HG03135 (cell line): ENCODE measurements at regions not wholly inside any gene's neighbourhood (a gene's known extent, or its start where the extent isn't known, plus 50 kb on each side); places are given as distances from the start of the nearest gene placed in this dataset.
"Not testable (repeated sequence)": the region's sequence is repeated elsewhere in the genome, so short reads cannot be mapped to it uniquely, and the experiment has no call there.

Experiments used
- ATAC-seq: cut with Tn5 transposase; IDR thresholded peaks from one replicate; pipeline ENCODE4 v1.9.1; 2021; ENCODE audit warnings: mild to moderate bottlenecking, moderate library complexity; ENCODE audit not compliant: unreplicated experiment

DNA sequence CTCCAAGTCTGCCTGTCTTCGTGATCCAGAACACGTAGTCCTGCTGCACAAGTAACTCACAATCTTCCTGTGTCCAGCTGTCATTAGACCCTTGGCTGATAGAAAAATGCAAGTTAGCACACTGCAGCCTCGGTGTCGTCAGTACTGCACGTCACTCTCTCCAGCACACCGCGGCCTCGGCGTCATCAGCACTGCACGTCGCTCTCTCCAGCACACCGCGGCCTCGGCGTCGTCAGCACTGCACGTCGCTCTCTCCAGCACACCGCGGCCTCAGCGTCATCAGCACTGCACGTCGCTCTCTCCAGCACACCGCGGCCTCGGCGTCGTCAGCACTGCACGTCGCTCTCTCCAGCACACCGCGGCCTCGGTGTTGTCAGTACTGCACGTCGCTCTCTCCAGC, 160.0 kb downstream of the FOXL1 start:
- not testable (repeated sequence) for ATAC-seq

DNA sequence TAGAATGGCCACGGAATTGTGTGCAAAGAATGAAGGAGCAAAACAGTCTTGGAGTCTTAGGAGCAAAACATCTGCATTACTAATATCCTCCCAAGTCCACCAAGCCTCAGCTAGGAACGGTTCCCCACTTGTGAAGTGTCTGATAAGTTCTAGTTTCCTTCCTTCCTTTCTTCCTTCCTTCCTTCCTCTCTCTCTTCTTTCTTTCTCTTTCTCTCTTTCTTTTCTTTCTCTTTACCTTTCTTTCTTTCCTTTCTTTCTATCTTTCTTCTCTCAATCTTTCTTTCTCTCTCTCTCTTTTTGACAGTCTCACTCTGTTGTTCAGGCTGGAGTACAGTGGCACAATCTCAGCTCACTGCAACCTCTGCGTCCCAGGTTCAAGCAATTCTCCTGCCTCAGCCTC, 160.8 kb downstream of the FOXL1 start:
- ATAC-seq = no peak

DNA sequence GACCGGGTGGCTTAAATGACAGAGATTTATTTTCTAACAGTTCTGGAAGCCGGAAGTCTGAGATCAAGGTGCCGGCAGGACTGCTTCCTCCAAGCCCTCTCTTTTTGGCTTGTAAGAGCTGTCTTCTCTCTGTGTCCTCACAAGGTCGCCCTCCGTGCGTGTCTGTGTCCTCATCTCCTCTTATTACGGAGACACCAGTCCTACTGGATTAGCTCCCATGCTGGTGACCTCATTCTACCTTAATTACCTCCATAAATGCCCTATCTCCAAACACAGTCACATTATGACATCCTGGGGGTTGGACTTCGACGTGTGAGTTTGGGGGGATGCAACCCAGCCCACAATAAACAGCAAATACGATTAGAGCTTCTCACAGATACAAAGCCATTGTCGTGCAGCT, 161.5 kb downstream of the FOXL1 start:
- ATAC-seq = no peak

DNA sequence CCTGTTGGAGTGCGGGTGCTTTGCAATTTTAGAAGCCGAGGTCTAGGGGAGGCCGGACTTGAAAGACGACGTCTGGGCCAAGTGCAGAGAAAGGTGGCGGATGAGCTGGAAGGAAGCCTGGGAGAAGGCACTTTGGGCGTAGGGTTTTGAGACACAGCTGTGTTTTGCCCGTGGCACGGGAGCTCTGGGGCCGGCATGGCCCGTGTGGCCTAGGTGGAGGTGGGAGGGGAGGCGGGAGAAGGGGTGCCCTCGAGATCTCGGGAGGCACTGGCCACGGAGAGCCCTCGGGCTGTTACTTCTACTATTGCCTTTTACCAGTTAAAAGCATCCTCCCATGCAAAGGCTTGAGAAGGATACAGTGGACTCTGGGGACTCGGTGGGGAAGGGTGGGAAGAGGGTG, 161.9 kb downstream of the FOXL1 start:
- no peak for ATAC-seq

DNA sequence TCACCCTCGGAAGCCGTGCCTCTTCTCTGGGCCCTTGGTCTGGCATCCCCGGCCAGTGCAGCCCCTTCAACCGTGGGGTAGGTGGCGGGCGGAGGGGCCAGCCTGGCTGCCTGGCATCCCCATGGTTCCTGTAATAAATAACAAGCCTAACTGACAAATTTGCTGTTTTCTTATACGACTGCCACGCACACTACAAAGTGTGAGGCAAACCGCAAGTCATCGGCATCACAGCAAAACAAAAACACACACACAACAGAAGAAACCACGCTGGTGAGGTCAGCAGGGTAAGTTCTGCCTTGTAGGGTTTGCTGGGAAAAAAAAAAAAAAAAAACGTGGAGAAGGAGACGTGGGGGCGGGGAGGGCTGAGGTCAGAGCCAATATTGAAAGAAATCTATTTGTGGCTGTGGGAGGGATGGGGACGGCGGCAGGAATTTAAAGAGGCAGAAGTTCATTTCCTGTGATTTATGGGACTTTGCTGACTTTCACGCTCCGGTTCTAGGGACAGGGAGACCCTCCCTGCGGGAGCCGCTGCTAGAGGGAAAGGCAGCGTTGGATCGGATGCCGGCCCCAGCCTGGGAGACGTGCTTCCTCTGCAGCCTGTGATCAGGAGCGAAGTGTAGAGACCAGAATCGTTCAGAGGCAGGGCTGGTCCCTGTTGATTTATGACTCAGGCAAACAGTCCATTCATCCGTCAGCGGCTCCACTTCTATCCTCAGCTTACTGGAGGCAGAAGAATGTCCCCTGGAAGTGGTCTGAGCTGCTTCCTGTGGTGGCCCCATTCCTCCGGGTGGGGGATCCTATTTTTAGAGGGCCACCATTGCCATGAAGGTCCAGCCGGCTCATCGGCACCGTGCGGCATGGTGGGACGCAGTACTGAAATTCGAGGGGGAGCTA, 162.8 kb downstream of the FOXL1 start:
- no peak for ATAC-seq

DNA sequence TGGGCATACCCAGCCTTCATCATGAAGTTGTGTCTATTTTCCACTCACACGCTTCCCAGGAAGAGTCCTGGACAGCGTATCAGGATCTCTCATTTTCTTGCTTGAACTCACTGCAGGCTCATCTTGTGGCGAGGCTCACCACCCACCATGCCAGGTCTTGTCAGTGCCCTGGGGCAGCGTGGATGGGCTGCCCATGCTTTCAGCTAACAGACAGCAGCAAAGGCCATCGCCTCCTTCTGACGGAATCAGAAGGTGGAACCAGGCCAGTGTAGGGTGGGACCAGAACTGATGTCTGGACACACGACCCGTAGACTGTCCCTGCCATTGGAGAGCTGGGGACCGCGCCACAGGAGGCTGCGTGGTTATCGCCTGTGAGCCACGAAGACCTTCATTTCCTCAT, 169.4 kb downstream of the FOXL1 start:
- no peak for ATAC-seq

DNA sequence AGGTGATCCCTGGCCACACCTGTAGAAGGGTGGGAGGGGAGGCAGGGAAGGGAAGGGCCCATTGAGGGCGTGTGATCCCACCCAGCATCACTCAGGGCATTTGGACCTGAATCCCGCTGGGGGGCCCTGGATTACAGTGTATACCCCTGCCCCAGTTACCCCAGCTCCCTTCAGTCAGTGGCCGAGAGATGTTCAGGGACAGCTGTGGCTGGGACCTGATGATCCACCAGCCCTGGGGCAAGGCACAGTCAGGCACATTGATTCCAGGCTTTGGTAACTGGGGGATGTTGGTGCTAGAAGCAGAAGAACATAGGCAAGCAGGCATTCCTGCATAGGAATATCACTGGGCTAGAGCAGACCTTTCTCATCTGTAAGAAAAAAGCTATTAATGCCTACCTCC, 170.3 kb downstream of the FOXL1 start:
- ATAC-seq = no peak

DNA sequence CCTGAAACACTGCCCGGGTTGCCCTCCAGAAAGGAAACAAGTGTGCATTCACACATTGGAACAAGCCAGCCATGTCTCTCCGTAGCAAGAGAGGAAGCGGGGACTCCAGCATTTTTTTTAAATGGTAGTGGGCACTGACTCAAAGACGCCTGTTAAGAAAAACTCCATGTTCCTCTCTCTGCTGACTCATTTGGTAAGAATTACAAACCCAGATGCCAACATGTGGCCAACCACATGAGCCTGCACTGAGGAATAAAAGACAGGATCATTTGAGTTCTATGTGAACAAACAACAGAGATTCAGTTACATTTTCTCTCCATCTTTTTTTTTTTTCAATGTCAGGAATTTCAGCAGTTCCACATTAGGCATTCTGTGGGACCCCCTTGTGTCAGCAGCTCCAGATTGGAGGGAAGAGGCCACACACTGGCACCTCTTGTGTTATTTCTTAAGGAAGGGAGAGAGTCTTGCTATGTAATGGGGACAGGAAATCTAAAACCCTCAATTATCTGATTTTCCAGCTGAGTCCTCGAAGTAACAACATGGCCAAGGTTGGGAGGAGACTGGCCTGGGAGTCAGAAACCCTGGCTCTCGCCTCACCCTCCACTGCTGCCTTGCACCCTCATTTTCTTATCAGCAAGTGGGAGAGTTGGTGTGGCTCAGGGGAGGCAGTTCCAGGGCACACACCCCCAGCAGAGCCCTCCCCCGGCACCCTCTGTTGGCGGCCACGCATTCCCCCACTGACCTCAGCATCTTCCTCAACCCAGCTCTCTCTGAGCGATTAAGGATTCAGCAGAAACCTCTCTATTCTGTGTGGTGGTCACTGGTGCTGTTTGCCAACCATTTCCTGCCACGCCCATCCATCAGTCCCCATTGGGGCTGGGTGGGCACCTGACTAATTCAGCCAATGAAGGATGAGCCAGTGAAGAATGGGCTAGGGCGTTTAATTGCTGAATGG, 173.0 kb downstream of the FOXL1 start:
- no peak for ATAC-seq

DNA sequence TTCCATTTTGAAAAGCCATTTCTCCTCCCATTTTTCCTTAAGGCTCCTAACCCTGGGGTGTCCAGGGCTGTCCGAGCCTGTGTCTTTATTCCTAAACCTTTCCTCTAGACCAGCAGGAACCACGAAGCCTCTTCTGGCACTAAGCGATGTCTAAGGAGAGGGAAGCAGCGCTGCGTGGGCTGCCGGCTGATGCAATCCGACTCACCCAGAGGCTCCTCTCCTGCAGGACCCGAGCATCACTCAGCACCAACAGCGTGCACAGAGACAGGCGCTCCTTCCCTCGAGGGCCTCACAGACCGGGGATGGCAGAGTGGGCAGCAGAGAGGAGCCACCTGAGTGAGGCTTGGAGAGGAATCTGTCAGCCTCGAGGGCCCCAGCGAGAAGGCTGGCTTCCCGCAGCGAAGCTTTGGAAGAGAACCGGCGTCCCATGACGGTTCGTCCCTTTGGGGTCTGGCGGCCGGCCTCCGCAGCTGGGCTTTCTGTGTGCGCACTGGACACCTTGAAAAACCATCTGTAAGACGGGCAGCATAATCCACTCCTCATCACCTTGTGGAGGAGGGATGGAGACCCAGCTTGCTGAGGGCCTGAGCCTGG, 174.3 kb downstream of the FOXL1 start:
- ATAC-seq = no peak

DNA sequence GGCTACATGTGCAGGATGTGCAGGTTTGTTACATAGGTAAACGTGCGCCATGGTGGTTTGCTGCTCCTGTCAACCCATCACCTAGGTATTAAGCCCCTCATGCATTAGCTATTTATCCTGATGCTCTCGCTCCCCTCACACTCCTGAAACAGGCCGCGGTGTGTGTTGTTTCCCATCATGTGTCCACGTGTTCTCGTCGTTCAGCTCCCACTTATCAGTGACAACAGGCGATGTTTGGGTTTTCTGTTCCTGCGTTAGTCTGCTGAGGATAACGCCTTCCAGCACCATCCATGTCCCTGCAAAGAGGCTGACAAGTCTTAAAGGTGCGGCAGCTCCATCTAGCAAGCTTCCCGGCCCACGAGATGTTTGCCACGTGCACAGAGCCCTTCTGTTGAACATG, 175.1 kb downstream of the FOXL1 start:
- ATAC-seq = no peak

DNA sequence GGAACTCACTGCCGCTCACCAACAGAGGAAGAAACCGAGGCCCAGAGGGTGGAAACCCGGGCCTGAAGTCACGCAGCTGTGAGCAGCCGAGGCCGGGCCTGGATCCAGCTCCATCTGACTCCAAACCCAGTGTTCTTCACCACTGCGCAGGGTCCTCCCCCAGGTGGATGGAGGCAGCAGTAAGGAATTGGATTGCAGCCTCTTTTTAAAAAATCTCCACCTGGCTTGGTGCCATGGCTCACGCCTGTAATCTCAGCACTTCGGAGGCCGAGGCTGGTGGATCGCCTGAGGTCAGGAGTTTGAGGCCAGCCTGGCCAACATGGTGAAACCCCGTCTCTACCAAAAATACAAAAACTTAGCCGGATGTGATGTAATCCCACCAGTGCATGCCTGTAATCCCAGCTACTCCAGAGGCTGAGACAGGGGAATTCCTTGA, 177.2 kb downstream of the FOXL1 start:
- no peak for ATAC-seq

DNA sequence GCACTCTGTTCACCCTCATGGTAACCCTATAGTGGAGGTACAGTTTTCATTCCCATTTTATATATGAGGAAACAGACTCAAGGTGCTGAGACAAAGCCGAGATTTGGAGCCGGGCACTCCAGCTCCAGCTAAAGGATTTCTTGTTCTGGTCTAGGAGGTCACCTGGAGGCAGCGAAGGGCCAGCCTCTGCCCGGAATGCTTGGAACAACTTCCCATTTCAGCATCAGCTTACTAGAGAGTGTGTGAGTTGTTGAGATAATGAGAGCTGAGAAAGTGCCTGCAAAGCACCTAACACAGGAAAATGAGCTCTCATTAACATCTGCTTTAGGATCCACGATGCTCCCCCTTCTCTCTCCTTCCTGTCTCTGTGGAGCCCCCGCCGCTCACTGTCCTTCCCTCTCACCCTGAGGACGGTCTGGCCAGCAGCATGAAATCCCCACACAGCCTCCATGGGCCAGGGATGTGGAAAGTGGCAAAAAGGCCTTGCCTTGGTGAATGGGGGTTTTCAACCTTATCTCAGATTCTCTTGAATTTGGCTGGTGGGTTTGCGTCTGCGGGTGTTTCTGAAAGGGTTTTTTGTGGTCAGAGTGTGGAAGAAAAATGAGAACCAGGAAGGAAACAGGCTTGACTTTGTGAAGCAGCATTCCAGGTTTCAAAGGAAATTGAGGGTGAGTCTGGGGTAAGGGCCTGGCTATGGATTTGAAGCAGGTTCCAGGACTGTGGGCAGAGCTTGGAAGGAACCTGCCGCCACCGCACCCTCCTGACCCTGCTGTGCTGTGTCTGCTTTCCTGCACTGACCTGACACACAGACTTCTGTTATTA, 178.7 kb downstream of the FOXL1 start:
- ATAC-seq = no peak

DNA sequence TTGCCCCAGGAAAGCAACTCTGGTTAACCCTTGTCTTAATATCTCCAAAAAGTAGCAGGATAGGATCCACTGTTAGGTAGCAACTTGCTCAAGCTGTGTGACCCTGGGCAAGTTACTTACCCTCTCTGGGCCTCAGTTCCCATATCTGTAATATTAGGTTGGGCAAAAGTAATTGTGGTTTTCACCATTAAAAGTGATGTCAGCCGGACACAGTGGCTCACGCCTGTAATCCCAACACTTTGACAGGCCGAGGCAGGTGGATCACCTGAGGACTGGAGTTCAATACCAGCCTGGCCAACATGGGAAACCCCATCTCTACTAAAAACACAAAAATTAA, 179.3 kb downstream of the FOXL1 start:
- ATAC-seq = no peak

DNA sequence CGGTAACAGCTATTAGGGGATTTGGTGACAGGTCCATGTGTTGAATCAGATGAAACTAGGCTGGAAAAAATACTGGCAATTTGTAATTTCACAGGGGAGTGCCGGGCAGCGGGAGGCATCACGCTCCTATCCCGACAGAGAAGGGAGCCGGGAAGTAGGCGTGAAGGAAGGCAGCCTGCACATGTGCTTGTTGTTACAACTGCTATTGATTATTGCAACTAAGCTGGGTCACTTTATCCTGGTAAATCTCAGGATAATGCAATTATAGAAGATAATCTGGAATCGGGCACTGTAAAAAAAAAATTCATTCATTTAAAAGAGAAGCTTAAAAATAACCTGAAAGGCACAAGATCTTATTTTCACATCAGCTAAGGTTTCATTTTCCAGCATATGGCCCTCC, 180.6 kb downstream of the FOXL1 start:
- no peak for ATAC-seq

DNA sequence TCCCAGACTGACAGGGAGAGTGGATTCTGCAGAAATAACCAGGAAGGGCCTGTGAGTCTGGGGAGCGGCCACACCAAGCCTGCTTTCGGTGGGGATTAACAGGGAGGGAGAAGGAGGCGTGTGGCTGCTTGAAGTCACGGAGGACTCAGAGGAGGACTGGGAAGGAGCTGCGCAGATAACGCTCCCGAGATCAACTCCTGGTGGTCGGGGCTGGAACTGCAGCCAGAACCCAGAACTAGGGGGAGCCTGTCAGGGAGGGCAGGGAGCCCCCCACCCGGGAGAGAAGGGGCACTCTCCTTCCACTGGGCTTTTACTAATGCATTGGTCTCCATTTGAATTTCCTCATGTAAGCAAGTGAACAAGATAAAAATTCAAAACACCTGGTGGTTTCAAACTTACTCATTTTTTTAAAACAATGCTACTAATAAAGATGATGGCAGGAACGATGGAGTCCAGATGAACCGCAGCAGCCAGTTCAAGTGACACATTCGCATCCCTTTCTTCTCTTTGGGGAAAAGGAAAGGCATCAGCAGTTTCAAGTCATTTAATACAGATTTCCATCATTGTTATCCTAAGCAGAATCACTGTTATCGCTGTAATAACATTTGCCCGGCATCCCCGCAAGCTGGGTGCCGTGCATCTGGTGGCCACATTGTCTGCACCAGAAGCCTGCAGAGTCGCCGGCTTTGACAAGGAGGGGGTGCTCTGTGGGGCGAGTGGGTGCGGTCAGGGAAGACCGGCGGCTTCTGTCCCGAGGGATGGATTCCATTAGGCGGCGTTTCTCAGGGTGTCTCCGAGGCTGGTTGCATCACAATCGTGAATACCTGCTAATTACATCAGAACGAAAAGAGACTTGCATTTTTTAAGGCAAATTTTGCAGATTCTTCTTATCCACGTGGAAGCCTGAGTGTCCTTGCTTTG, 183.0 kb downstream of the FOXL1 start:
- no peak for ATAC-seq

DNA sequence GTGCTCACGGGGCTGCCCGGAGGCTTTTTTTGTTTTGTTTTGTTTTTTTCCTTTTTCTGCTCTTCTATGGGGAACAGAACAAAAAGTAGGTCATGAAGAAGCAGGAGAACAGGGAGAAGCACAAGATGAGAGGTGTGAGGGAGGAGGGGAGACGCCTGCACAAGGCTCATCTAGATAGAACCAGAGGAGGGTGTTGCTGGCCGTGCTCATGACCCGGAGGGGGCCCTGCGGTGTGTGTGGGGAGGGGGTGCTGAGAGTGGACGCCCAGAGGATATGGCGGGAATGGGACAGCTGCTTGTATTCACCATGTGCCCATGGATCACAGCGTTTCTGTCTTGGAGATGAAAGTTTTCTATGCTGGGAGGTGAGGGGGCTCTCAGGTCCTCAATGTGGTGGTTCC, 183.7 kb downstream of the FOXL1 start:
- no peak for ATAC-seq

DNA sequence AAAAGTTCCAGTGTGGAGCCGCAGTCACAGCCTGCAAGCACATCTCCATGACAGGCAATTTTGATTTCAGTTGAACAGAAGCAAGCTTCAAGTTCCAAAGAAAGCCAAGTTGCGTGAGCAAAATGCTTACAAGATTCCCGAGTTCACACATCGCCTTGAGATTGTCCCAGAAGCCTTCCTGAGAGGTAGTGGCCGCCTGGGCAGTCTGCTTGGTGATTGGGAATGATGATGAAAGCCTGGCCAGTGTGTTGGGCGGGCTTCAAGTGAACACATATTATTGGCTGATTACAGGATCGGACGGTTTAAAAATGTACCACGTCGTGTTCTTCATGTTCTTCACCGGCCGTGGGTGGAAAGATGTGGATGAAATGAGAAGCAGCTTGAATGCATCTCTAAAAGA, 185.5 kb downstream of the FOXL1 start:
- no peak for ATAC-seq

DNA sequence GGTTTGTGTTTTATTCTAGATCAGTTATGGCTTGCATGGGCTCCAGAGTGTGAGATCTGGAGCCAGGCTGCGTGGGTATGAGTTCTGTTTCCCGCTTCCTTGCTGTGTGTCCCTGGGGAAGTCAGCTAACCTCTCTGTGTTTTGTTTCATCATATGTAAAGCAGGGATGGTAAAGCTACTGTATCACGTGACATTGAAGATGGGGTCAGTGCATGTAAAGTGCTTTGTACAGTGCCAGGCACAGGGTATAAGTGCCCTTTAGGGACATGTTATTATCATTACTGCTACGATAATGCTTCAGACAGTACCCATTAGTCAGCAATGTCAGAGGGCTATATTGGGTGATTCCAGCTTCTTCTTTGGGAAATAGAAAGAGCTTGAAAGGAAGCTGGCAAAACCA, 186.2 kb downstream of the FOXL1 start:
- no peak for ATAC-seq

DNA sequence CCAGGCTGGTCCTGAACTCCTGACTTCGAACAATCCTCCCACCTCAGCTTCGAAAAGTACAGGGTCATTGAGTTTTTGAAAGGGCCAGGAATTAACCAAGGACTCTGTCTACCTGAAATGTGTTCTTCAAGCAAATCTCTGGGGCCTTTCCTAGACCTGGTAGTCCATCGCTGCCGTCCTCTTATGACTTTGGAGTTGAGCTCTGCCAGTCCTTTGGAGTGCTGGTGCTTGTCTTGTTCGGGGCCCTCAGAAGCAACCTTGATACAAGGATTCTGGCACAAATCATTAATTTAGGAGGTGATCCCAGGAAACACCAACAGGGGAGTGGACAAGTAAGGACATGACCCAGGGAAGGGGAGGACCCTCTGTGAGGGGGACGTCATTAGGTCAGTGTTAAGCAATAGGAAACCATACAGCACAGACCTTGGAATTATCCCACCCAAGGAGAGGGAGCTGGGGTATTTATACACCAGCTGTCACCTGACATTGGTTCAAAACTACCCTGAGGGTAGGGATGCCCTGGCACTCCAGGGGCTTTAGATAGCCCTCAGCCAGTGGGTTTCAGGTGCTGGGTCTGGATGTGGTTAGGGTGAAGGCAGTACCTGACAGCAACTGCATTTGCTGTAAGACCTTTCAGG, 187.2 kb downstream of the FOXL1 start:
- no peak for ATAC-seq
